NCI-H2081 treated with DMSO at 0.1 percent for 48 hours (cell line): ENCODE measurements at regions not wholly inside any gene's neighbourhood (a gene's known extent, or its start where the extent isn't known, plus 50 kb on each side); places are given as distances from the start of the nearest gene placed in this dataset.

Source experiments
- DNase-seq: peaks from one replicate; lab custom pipeline; 2025; lab: John Stamatoyannopoulos, UW

DNA sequence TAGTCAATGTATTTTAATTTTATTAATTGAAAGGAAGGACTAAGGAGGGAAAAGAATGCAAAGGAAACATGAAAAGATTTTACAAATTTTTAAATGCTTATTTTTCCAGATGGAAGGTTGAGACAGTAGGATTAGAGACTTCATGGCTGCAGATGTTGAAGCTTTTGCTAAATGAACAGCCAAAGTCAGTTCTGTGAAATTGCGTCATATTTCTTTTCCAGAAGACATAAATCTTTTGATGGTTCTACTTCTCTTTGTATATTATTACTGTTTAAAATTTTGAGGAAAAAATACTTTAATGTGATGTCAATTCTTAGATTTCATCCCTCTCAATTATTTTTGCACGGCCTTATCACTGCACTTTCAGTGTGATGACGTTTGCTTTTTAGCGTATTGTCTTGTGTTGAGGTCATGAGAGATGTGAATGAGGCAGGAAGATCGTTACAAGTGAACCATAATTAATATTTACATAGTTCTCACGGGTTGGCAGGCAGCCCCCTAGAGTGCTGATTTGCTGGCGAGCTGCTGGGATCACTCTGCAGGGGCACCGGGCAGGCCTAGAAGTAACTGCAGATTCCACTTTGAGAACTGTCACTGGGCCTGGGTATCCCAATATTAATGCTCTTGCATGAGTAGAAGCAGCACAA, 158.1 kb downstream of the TBXT start:
- DNase-seq: no peak

GRCh38 chr6:166008441-166009369, 158.9 kb downstream of the TBXT start:
- no peak for DNase-seq

DNA sequence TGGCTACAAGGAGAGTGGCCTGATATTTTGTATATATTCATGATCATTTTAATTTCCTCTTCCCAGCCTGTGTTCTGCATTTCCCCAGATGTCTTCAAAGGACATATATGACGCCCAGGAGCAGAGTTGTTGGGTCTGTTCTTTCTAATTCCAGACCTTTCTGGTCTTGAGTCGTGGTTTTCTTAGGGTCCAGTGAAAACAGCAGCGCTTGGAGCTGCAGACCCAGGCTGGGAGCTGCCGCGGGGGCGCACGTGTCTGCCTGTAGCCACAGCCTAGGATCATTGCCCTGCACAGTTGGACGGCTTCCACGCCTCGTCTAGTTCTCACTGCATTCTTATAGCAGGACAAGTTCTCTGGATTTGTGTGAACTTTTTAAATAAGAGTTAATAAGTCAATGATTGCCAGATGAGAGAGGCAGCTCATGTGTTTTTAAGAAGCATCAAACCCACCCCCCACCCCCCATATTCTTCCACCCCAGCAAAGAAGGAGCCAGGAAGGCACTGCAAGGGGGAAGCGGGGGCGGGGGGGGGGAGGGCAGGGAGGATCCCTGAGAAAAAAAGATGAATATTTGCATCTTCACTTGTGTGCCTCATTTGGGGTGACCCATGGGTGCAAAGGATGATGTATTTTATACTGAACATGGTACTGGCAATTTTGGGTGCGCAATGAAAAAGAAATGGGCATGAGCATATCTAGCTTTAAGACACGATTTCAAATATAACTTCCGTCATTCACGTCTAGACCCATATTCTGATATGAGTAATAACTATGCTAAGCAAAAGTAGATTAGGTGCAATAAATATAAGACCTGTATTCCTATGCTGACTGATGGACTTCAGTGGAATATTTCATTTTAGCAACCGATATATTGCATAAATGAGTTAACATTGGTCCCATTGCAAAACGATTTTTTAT, 160.0 kb downstream of the TBXT start:
- DNase-seq: no peak

GRCh38 chr6:166006900-166007301, 160.8 kb downstream of the TBXT start:
- no peak for DNase-seq

- no peak for DNase-seq
Observed at GRCh38 chr6:166005944-166006899, 161.4 kb downstream of the TBXT start.

GRCh38 chr6:166005401-166005943, 162.2 kb downstream of the TBXT start:
- DNase-seq: no peak

DNA sequence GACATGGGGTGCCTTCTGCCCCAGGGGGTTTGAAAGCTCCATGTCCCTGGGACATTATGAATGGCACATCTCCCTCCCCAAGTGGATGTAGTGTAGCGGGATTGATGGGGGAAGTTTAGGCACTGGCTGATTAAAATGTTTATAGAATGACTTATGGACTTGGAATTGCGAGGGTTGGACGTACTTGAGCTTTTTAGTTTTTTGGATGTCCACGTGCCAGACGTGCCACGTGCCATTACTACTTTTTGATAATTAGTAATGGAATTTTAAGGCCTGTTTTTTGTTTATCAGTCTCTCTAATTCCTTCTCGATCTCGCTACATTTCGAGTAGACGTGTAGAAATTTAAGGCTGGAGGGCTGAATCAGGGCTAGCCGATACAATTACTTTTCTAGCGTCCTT, 162.8 kb downstream of the TBXT start:
- DNase-seq: no peak

- DNase-seq: no peak
Observed at GRCh38 chr6:166004471-166004870, 163.2 kb downstream of the TBXT start.

DNA sequence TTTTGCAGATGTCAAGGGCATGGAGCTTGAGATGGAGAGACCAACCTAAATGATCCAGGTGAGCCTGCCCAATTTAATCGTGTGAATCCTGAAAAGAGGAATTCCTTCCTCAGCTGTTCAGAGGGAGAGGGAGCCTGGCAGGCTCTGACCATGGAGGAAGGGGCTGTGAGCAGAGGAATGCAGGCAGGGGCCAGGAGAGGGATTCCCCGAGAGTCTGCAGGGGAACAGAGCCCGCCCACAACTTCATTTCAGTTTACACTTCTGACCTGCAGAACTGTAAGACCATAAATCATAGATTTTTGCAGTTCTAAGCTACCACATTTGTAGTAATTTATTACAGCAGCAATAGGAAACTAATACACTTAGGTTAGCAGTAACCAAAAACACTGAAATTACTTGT, 164.1 kb downstream of the TBXT start:
- no peak for DNase-seq

- DNase-seq: no peak
Observed at GRCh38 chr6:166001359-166001758, 166.3 kb downstream of the TBXT start.

DNA sequence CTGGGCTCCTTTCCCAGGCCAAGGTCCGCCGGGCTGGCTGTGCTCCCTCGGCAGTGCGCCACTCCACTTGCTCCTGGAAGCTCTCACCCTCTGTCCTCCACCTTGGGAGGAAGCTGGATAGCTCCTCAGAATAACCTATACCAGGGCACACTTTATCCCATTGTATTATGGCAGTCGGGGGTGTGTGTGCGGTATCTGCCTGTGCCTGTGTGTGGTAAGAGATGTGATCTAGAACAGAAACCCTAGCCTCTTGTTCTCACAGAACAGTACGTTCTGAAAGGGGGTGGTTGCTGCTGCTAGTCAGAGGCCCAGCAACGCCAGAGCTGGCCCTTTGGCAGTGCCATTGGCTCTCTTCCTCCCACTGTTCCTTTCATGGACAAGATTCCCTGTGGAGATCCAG, 168.4 kb downstream of the TBXT start:
- no peak for DNase-seq

DNA sequence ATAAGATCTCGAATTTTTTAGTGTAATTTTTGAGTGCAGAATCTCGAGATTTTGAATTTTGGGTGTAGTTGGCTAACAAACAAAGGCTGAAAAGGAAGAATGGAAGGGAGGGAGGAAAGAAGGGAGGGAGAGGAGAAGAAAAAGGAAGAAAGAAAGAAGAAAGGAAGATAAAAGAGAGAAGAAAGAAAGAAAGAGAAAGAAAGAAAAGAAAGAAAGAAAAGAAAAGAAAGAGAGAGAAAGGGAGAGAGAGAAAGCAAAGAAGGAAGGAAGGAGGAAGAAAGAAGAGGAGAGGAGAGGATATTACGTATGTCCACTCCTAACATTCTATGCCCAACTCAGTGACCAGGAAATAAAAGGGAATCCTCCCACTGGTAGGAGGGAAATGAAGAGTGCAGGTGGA, 169.6 kb downstream of the TBXT start:
- no peak for DNase-seq

DNA sequence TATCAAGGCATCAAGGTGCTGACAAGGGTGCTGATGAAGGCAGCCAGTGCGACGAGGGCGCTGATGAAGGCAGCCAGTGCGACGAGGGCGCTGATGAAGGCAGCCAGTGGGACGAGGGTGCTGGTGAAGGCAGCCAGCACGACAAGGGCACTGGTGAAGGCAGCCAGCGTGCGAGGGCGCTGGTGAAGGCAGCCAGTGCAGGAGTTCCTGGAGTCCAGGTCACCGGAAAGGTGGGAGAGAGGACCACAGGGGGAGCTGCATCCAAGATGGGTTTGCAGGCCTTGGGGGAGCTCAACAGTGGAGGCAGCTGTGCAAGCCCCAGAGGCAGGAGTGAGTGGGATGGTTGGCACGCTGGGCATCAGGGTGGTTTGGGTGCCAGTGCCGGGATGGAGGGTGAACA, 176.3 kb downstream of the TBXT start:
- DNase-seq: no peak

DNA sequence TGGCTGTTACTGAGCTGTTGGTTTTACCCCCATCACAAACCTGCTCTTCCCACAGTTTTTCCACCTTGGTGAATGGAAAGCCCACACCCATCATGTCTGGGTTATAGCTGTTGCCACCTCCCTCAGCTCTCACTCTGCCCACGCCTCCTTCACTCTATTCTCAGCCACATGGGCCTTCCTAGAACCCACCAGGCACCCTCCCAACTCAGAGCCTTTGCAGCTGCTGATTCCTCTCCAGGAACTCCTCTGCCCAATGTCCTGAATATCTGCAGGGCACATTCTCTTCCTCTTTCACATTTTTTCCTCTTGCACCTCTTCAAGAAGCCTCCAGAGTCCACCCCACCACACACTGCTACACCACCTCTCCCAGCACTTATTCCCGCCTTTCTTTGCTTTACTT, 177.4 kb downstream of the TBXT start:
- DNase-seq: no peak

DNA sequence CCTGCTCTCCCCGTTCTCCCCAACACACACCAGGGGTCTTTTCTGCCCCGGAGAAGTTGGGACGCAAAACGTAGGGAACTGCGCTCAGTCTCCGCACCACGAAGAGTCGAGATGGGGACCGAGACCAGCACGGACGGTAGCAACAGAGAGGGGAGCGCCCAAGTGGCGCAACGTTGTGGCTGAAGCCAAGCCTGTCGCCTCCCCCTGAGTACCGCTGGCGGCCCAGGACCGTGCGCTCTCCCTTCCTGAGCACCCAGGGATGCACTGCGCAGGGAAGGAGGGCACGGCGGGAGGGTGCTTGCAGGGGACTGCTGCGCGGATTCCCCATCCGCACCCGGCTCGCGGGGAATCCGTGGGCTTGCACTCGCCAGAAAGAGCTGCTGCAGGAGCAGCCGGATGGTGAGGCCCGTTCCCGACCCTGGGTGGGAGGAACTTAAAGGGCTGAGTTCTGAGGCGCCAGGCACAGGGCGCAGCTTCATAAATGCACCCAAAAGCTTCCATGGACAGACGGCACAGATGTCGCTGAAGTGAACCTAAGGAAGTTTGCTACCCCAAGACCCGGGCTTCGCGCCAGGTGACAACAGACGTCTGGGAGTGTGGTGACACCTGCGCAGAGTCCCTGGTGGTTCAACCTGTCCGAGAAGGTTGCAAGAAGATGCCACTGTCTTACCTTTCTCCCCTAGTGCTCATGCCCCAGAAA, 178.7 kb downstream of the TBXT start:
- no peak for DNase-seq

- DNase-seq: no peak
Observed at GRCh38 chr6:165988302-165988756, 179.3 kb downstream of the TBXT start.

DNA sequence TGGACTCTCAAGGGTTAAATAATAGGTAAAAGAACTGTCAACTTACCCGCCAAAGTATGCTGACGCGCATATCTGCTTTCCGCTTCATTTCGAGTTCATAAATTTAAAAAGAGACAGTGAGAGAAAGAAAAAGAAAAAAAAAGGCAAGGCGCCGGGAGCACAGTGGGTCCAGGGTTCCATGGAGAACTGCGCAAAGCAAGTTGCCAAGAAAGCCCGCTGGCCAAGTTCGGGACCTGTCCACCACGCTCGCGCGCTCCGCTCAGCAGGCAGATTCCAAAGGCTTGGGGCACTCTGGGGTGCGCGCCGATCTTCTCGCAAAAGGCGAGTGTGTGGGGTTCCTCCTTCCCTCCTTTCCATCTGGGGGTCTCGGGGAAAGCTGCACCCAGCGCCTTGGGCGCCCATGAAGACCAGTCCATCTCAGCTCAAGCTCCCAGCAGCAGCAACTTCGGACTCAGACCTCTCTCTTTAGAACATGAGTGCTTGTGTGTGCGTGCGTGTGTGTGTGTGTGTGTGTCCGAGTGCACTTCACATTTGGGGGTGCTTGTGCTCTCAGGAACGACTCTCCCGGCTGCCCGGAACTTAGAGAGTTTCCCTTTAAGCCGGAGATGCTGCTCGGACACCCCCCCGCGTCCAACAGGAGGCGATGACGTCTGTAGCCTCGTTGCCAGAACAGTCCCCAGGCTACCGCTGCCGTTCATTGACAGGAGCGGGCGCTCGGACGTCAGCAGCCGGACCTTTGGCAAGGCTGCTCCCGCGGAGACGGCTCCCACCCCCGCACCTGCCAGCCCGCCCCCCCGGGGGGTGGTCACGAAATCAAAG, 180.0 kb downstream of the TBXT start:
- DNase-seq: no peak

DNA sequence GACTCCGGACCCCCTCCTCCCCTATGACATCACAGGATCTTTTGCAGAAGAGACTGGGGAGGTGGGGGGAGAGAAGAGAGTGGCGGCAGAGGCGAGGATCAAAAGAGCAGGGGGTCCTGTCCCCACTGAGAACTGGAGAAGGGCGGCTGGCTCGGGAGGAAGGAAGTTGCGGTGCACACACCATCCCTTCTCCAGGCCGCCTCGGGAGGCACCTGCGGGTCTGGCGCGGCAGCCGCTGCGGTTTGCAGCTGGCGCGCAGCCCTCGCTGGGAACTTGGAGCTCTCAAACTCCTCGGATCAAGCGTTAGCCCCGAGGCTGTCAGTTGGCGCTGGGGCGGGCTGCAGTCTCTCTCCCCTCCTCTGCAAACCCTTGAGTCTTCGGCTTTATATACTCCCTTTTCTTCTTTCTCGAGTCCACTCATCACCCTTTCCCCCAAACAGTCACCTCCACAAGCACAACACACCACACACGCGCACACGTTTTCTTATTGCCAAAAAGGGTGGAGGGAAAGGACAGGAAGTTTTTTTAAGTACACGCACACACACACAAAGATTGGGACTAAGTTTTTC, 180.7 kb downstream of the TBXT start:
- DNase-seq: no peak

- DNase-seq: no peak
Observed at GRCh38 chr6:165986311-165986913, 181.2 kb downstream of the TBXT start.
